Ammon's horn (tissue), 1 donor: ENCODE measurements at regions not wholly inside any gene's neighbourhood (a gene's known extent, or its start where the extent isn't known, plus 50 kb on each side); places are given as distances from the start of the nearest gene placed in this dataset.

Experiments
- DNase-seq: peaks from one replicate; pipeline ENCODE4 v3.0.0-alpha.2; 2016; ENCODE audit warnings: low spot score

- DNase-seq: no peak
Observed at GRCh38 chr10:78879621-78880020, 189.1 kb upstream of the ZMIZ1 start.

- no peak for DNase-seq
Observed at GRCh38 chr10:78886129-78886528, 182.6 kb upstream of the ZMIZ1 start.

- no peak for DNase-seq
Observed at GRCh38 chr10:78889536-78890063, 179.2 kb upstream of the ZMIZ1 start.

GRCh38 chr10:78890506-78890905 lies 178.3 kb upstream of the ZMIZ1 start:
- DNase-seq: no peak

DNA sequence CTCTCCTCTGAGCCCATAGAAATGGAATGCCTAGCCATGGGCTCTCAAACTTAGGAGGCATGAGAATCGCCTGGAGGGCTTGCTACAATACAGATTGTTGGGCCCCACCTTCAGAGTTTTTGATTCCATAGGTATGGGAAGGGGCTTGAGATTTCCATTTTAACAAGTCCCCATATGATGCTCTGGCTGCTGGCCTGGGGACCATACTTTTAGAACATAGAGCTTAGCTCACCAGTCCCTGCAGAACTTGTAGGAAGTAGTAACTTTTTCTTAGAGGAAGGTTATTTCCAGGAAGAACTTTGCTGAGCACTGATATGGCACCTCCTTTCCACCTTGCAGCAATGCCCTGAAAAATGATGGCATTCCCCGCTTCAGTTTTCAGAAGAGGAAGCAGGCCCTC lies 177.0 kb upstream of the ZMIZ1 start:
- DNase-seq: no peak

GRCh38 chr10:78892338-78893176 lies 176.2 kb upstream of the ZMIZ1 start:
- DNase-seq: no peak

- DNase-seq: no peak
Observed at GRCh38 chr10:78893217-78893616, 175.5 kb upstream of the ZMIZ1 start.

- no peak for DNase-seq
Observed at GRCh38 chr10:78894089-78894840, 174.5 kb upstream of the ZMIZ1 start.

DNA sequence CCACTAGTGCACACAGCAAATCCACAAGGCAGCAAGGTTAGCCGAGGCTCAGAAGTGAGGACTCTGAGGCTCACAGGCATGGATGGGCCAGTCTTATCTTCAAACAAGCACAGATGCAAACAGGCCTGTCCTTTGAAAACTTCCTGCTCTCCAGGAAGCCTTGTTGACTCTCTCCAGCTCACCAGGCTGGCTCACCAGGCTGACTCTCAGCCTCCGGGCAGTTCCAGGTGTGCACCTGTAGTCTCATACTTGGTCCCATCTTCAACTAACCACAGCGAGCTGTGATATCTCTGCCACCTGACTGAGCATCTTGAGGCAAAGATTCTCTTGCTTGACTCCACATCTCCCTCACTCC lies 173.9 kb upstream of the ZMIZ1 start:
- no peak for DNase-seq

GRCh38 chr10:78895469-78895868 lies 173.3 kb upstream of the ZMIZ1 start:
- DNase-seq: no peak

DNA sequence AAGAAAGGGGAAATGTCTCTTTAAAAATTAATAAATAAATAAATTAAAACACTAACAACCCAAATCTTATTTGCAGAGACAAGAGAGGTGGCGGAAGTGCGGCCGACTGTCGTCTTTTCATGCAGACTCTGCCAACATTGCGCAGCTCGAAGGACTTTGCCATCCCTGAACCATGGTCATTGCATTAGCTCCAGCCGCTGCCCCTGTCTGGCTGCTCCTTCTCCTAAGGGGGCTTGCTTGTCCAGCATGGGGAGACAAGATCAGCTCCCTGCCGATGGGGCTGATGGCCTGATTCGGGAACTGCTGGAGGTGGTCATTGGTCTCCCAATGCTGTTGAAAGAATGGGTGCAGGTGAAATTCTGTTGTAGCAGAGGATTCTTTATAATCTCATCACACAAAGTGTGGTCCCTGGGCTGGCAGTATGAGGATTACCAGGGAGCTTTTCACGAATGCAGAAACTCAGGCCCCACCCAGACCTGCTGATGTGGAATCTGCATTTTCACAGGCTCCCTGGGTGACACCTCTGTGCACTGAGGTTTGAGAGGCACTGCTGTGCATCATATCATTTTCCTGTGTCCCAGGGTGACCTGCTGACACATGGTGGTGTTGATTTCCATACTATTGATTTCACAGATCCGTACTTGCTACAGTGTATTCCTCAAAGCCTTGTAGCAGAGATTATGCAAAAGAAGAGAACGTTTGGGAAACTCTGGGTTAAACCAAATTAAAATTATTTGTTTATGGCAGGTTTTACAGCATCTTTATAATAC lies 172.4 kb upstream of the ZMIZ1 start:
- no peak for DNase-seq

DNA sequence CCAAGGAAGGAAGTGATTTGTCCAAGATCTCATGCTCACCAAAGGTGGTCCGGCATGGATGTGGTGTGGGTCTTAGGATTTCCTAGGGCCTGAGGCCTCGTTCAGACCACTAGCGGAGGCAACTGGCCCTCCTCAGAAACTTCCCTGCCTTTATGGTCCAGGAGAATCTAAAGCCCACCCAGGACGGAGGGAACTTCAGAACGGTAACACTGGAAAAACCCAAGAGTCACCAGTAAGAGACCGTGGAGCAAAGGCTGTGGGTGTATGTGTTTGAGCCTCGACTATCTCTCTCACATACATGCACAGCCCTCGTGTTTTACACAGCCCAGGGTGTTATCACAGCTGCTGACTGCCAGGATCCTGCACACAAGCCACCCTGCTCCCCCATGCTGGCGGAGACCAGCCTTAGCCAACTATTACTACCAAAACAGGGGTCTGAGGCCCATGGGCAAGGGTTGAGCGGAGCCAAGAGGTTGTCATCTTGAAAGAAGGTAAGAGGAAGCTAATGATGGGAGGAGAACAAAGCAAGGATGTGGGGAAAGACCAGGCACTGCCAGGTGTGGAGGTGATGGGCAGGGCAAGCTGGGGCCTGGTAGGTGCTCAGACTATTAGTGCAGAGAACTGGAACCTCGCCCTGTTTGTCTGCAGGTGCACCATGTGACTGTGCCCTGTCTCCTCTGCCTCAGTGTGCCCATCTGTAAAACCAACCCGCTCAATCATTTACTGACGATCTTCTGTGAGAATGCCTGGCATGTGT lies 170.2 kb upstream of the ZMIZ1 start:
- no peak for DNase-seq

DNA sequence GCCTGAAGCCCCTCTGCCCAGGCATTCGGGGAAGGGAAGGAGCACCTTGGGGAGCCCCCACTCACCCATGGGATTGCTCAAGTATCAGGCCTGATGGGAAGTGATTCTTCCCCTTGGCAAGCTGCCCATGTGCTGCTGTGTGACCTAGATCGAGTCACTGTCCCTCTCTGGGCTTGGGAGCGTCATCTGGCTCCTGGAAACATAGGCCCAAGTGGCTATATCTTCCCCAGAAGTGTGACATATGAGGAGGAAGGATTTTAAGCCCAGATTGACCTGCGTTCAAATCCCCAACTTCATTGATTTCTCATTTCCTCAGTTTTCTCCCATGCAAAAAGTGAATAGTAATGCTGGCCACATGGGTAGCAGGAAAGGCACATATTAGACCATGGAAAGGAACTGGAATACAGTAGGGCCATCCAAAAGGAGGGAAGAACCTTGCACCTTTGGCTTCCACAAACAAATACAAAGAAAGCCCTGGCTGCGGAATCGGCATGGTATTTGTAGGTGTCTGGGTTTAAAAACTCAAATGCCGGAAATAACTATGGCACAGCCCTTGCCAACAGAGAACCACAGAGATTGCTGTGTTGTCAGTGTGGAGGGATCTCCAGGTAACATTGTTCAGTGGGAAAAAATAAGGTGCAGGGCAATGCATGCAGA lies 169.5 kb upstream of the ZMIZ1 start:
- DNase-seq: no peak

- no peak for DNase-seq
Observed at GRCh38 chr10:78899996-78900714, 168.6 kb upstream of the ZMIZ1 start.

DNA sequence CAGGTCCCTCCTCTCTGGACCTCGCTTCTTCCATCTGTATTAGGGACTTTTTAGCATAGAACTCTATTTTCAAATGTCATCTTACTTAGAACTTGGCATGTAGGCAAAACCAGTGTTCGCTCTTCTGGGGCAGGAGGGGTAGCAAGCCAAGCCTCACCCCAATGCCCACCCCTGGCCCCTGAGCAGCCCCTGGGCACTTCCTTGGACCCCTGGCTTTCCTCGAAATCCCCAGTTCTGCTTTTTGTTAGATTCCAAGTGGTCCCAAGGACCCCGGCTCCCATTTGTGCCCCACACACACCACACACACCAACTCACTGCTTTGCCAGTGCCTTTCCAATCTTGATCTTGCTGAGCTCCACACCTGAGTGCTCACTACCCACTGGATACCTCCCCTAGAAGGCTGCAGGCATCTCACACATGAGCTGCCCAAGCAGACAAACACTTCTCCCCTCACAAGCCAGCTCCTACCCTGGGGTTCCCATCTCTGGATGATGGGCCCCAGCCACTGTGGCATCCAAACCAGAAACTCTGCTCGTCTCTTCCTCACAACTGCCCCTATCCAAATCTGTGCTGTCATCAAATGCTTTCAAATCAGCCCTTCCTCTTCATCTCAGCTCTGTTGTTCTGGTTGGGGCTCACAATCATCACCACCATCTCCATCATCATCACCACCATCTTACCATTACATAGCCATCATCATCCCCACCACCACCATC lies 167.9 kb upstream of the ZMIZ1 start:
- no peak for DNase-seq

DNA sequence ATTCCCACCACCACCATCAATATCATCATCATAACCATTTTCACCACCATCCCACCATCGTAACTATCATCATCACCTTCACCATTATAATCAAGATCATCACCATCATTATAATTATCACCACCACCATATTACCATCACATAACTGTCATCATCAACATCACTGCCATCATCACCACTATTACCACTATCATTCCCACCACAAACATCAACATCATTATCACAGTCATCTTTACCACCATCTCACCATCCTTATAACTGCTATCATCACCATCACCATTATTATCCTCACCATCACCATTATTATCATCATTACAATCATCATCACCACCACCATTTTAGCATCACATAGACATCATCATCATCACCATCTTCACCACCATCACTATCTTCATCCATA lies 167.1 kb upstream of the ZMIZ1 start:
- no peak for DNase-seq

DNA sequence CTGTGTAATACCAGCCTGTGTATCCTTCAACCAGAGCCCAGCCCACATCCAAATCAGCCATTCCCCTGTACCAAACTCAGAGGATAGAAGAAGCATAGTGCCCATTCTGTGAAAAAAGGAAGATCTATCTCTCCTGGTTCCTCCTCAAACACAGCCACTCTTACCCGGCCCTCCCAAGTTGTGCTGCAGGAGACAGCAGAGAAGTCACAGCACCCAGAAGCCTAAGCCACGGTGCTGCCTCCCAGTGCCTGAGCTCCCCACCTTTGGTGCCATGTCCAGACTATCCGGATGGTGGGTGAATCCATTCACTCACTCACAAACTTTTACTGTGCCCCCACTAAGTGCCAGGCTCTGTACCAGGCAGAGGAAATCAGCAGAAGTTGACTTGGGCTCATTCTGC lies 166.0 kb upstream of the ZMIZ1 start:
- DNase-seq: no peak

DNA sequence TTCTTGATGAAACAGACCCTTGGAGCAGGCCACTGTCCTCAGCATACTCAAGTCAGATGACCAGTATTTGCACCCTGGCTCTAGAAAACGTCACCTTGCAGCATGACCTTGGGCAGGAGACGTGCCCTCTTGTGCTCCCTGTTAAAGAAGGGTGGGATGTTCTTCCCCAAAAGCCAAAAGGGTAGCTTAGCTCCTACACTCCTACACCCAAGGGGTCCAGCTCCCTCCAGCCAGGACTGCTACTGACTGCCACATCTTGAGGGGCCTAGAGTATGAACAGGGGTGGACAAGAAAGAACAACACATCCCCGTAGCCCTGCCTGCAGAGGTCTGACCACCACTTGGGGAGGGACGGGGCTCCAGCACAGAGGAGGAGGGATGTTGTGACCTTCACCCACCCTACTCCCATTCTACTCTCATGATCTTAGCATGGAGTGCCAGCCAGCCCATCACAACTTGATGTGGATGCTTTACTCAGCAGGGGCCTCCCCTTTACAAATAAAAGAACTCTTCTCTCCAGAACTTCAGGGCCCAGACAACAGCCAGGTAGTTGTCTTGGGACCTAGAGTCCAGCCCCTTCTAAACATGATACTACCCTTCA lies 165.3 kb upstream of the ZMIZ1 start:
- DNase-seq: no peak

DNA sequence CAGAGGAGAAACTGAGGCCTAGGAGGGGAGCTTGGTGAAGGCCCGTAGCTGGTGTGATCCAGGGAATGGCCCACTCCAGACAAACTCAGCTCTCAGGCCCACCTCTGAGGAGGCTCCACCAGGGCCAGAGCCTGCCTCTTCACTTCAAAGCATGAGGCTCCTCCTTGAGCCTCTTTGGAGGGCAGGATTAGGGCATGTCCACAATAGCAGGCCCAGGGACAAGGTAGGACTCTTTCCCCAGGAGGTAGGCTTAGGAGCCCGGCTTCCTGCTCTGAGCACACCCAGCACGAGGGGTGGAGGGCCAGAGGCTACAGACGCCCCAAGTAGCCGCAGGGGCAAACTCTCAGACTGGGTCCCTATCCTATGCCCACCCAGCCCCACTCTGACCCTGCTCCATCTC lies 164.6 kb upstream of the ZMIZ1 start:
- no peak for DNase-seq
